ENCODE measurements at regions not wholly inside any gene's neighbourhood (a gene's known extent, or its start where the extent isn't known, plus 50 kb on each side); places are given as distances from the start of the nearest gene placed in this dataset.

DNA sequence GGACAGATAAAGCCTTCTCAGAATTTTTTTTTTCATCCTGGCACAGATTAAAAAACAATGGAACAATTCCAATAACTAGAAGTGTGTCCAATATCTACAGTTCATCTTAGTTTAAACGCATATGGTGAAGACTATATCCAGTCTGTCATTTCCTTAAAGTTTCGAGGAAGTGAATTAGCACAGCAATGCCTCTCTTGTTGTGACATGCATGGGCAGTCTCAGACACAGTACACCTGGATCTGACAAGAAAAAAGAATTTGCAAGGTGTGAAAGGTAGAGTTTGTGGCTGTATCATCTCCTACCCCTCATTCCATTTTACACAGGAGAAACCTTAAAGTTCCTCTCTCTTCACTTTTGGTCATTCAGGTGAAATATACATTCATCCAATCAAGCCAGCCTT lies 100.6 kb upstream of the ADAMTS19 start:
- Histone ChIP-seq H3K27me3 (ENCODE audit: low read depth) (no peaks in the 10 kb centered on the region), H3K36me3 (replicated peaks) (no peaks in the 10 kb centered on the region), H3K9me3 (no peaks in the 10 kb centered on the region), H3K4me3 (no peak overlapping the region), H3K4me1 (no peaks in the 10 kb centered on the region)
- DNase-seq (ENCODE audit: low spot score in 2 of 2): no peak
- in situ Hi-C loops (cut with MboI; ENCODE audit: low sequenced_read_pairs): no loop called here

DNA sequence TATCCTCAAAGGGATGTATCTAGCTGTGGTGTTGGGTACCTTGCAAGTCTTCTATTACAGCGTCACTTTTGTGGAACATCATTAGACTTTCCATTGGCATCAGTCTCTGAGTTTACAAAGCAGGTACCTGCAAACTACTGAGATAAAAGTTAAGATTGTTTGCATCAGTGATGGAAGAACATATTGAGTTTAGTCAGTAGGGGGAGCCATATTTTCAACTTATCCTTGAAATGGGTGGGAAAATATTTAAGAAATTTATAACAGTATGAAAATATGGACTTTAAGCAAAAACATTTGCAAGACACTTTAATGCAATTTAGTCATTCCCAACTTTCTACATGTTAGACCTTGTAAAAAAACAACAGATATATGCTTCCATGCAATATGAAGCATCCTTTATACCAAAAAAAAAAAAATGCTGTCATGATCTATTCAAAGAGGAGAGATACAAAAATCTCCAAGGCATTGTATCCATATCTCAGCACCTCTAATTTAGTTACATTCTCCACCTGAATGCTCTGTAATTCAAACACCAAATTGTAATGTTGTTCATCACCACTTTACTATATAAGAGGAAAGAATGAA lies 98.6 kb upstream of the ADAMTS19 start:
- Histone ChIP-seq H3K4me1 (no peaks in the 10 kb centered on the region), H3K4me3 (no peak overlapping the region), H3K36me3 (replicated peaks) (no peaks in the 10 kb centered on the region), H3K9me3 (no peaks in the 10 kb centered on the region), H3K27me3 (ENCODE audit: low read depth) (no peaks in the 10 kb centered on the region)
- peak in 1 of 2 experiments; percentile 8 for DNase-seq (ENCODE audit: low spot score in 2 of 2)
- in situ Hi-C loops (cut with MboI; ENCODE audit: low sequenced_read_pairs): no loop called here

DNA sequence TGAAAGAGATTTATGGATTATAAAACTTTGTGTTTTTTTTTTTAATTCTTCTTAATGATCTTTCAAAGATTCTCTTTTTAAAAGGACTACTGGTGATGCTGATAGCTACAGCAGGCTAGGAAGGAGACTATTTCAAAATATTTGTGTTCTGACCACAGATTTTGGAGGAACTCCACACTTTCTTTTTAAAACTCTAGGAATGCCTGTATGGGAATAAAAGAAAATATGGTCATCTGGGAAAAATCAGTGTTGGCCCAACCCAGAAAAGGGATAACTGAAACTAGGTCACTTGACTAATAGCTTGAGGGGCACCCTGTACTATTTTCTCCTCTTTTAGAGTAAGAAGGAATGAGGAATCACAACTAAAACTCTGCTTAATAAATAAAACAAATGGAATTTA lies 97.6 kb upstream of the ADAMTS19 start:
- Histone ChIP-seq H3K4me1 (no peaks in the 10 kb centered on the region), H3K9me3 (no peaks in the 10 kb centered on the region), H3K36me3 (replicated peaks) (no peaks in the 10 kb centered on the region), H3K27me3 (ENCODE audit: low read depth) (no peaks in the 10 kb centered on the region), H3K4me3 (no peak overlapping the region)
- no peak for DNase-seq (ENCODE audit: low spot score in 2 of 2)
- in situ Hi-C loops (cut with MboI; ENCODE audit: low sequenced_read_pairs): no loop called here

DNA sequence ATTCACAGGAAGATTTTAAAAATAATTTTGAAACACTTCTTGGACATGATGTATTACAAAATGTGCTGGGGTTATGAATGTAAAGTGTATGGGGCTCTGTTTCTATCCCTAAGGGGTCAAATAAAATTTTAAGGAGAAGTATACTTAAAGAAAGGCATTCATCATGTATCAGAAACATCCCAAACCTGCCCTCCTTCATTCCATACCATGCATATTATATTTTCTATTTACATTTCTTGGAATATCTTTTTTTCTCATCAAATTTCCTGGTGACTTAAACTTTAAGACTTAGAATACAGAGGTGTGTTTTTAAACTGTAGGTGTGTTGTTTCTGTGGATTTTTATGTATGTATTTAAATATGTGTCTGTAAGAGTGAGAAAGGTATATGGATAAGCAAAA lies 96.1 kb upstream of the ADAMTS19 start:
- no peak for DNase-seq (ENCODE audit: low spot score in 2 of 2)
- no peaks in the 10 kb centered on the region for H3K27me3 ChIP-seq (ENCODE audit: low read depth)
- in situ Hi-C loops (cut with MboI; ENCODE audit: low sequenced_read_pairs): no loop called here
- no peaks in the 10 kb centered on the region for H3K9me3 ChIP-seq
- no peak overlapping the region for H3K4me3 ChIP-seq
- no peaks in the 10 kb centered on the region for H3K4me1 ChIP-seq
- no peaks in the 10 kb centered on the region for H3K36me3 ChIP-seq (replicated peaks)

DNA sequence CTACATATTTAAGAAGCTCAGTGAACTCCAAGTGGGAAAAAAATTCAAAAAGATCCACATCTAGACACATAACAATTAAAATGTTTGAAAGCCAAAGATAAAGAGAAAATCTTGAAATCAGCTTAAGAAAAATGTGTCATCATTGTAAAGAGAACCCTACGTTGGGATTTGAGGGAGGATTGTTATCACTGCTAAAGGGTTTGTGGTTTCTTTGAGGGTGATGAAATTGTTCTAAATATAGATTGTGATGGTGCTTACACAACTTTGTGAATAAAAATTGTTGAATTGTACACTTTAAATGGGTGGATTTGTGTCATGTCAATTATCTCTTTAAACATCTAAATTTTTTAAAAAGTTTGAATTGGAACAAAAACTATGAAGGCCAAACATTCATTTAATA lies 92.2 kb upstream of the ADAMTS19 start:
- no peak for DNase-seq (ENCODE audit: low spot score in 2 of 2)
- Histone ChIP-seq H3K4me1 (no peaks in the 10 kb centered on the region), H3K27me3 (ENCODE audit: low read depth) (no peaks in the 10 kb centered on the region), H3K4me3 (no peak overlapping the region), H3K36me3 (replicated peaks) (no peaks in the 10 kb centered on the region), H3K9me3 (no peaks in the 10 kb centered on the region)
- in situ Hi-C loops (cut with MboI; ENCODE audit: low sequenced_read_pairs): no loop called here

DNA sequence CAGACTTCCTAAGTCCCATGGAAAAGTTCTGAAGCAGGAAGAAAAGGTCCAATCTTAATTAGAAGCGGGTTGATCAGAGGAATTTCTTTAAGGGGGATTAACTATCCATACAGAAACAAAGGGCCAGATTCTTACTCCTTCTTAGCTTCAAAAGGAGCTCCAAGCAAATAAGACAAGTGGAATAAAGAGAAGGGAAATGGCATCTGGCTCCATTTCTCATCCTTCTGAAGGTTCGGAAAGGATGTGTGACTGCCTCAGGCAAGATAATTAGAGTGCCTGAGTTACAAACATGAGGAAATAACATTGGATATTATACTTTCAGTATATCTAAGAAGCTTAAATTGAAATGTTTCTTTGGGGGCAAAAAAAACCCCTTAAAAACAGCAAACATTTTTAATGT lies 88.1 kb upstream of the ADAMTS19 start:
- no peaks in the 10 kb centered on the region for H3K9me3 ChIP-seq
- in situ Hi-C loops (cut with MboI; ENCODE audit: low sequenced_read_pairs): no loop called here
- no peaks in the 10 kb centered on the region for H3K4me1 ChIP-seq
- no peak for DNase-seq (ENCODE audit: low spot score in 2 of 2)
- H3K36me3 ChIP-seq (replicated peaks): no peaks in the 10 kb centered on the region
- no peaks in the 10 kb centered on the region for H3K27me3 ChIP-seq (ENCODE audit: low read depth)
- H3K4me3 ChIP-seq: no peak overlapping the region

DNA sequence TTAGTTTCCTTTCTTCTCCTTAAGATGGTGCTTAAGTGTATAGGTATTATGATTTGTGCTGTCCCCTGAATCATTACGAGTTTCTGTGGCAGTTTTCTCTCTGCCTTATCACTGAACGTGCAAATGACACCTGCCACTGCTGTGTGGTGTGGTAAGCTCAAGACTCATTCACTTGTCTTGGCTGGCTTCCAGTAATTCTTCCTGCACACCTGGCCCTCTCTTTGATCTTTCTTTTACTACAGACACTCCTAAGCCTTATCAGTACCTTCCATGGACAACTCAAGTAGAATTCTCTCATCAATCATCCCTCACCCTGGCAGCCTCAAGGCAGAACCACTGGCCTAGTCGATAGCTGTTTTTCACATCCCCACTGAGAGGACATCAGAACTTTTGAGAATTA lies 82.6 kb upstream of the ADAMTS19 start:
- no peak for DNase-seq (ENCODE audit: low spot score in 2 of 2)
- Histone ChIP-seq H3K36me3 (replicated peaks) (no peaks in the 10 kb centered on the region), H3K9me3 (no peaks in the 10 kb centered on the region), H3K27me3 (ENCODE audit: low read depth) (no peaks in the 10 kb centered on the region), H3K4me3 (no peak overlapping the region), H3K4me1 (no peaks in the 10 kb centered on the region)
- in situ Hi-C loops (cut with MboI; ENCODE audit: low sequenced_read_pairs): no loop called here

DNA sequence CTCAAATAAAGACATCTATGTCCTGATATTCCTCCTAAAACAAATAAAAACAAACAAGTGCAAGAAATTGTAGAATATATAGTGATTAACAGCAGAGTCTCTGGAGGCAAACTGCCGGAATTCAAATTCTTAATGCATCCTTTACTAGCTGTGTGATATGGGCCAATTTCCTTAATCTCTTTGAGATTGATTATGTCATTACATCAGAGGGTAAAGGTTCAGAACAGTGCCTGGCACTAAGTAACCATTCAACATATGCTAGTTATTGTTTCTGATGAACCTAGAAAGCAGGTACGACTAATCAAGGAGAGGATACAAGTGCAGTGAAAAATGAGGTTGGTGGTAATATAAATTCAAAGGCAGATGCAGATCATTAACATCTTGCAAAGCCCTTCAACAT lies 81.1 kb upstream of the ADAMTS19 start:
- H3K9me3 ChIP-seq: no peaks in the 10 kb centered on the region
- in situ Hi-C loops (cut with MboI; ENCODE audit: low sequenced_read_pairs): no loop called here
- no peak overlapping the region for H3K4me3 ChIP-seq
- DNase-seq (ENCODE audit: low spot score in 2 of 2): no peak
- no peaks in the 10 kb centered on the region for H3K27me3 ChIP-seq (ENCODE audit: low read depth)
- no peaks in the 10 kb centered on the region for H3K4me1 ChIP-seq
- H3K36me3 ChIP-seq (replicated peaks): no peaks in the 10 kb centered on the region

DNA sequence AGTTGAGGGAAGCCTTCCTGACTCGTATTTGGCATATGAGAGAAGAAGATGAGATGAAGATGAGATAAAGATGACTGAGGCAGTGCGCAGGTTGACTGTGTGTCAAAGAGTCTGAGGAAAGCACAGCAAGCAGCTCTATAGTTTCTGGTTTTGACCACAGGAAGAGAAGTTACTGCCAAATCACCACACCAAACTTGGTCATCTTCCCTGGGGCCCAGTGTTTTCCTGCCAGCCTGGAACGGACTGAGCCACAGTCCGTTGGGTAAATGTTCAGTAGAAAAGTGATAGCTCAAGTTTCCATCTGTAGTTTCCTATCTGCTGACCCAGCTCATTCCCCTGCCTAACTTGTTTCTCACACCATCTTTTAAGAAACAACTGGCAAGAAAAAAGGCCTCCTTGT lies 80.7 kb upstream of the ADAMTS19 start:
- no peaks in the 10 kb centered on the region for H3K4me1 ChIP-seq
- no peak overlapping the region for H3K4me3 ChIP-seq

DNA sequence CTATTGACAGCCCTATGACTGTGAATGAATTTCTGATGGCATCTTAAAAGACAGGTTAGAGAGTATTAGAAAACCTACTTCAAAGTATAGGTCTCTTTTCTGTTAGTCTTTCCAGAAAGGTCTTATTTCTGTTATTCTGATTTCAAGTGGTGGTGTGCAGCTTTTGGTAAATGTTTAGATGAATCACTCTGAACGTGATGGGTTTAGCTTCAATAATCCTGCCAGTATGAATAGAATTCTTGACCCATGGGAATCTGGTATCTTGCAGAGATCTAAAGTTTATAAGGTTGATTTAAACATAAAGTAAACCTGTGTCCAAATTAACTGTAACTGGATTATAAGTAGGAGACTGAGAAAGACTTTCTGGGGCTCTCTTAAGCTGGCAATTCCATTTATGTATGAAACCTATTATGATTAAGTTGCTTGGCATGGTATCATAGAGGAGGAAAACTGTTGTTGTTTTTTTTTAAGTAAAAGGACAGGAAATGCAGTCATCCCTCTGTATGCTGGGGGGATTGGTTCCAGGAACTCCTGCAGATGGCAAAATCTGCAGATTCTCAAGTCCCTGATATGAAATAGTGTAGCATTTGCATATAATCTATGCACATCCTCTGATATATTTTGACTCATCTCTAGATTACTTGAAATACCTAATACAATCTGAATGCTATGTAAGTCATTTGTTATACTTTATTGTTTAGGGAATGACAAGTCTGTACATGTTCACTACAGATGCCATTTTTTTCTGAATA lies 77.0 kb upstream of the ADAMTS19 start:
- in situ Hi-C loops (cut with MboI; ENCODE audit: low sequenced_read_pairs): no loop called here
- DNase-seq (ENCODE audit: low spot score in 2 of 2): no peak
- H3K27me3 ChIP-seq (ENCODE audit: low read depth): no peaks in the 10 kb centered on the region

More for the DNA sequence above, 80.7 kb upstream of the ADAMTS19 start:
- Histone ChIP-seq H3K27me3 (ENCODE audit: low read depth) (no peaks in the 10 kb centered on the region), H3K36me3 (replicated peaks) (no peaks in the 10 kb centered on the region), H3K9me3 (no peaks in the 10 kb centered on the region)
- in situ Hi-C loops (cut with MboI; ENCODE audit: low sequenced_read_pairs): no loop called here
- no peak for DNase-seq (ENCODE audit: low spot score in 2 of 2)

DNA sequence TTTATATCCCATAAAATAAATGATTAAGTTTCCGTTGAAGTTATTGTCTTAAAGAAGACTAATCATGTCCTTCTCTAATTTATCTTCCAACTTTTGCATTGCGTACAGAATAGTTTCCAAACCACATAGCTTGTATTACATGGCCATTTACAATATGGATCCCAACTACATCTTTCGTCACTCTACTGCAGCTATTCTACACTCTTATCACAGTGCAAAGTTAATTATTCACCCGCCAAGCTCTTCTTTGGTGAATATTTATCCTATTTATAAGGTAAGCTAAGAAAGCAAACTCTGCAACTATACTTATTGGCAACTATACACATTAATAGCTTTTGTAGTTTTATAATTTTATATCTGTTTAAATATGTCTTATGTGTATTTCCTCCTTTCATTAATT lies 75.9 kb upstream of the ADAMTS19 start:
- Histone ChIP-seq H3K36me3 (replicated peaks) (no peaks in the 10 kb centered on the region), H3K4me1 (no peaks in the 10 kb centered on the region), H3K9me3 (no peaks in the 10 kb centered on the region), H3K4me3 (no peak overlapping the region), H3K27me3 (ENCODE audit: low read depth) (no peaks in the 10 kb centered on the region)
- no peak for DNase-seq (ENCODE audit: low spot score in 2 of 2)
- in situ Hi-C loops (cut with MboI; ENCODE audit: low sequenced_read_pairs): no loop called here

More for the DNA sequence above, 77.0 kb upstream of the ADAMTS19 start:
- Histone ChIP-seq H3K9me3 (no peaks in the 10 kb centered on the region), H3K4me1 (no peaks in the 10 kb centered on the region), H3K36me3 (replicated peaks) (no peaks in the 10 kb centered on the region), H3K4me3 (no peak overlapping the region)

DNA sequence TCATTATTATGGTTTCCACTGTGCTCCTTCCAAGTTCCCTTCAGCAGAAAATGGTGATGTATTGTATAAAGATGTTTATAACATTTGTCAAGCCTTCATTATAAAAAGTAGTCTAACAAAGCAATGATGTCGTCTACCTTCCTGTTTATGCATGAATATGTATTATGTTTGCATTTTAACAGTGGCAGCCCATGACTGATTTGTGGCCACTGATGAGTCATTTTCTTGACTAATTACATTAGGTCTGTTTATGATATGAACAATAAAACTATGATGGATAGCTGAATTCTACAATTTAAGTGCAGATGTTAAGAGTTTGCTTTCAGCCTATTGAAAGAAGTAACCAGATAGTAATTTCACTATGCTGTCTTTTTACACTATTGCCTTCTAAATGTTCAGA lies 75.4 kb upstream of the ADAMTS19 start:
- in situ Hi-C loops (cut with MboI; ENCODE audit: low sequenced_read_pairs): no loop called here
- H3K36me3 ChIP-seq (replicated peaks): no peaks in the 10 kb centered on the region

DNA sequence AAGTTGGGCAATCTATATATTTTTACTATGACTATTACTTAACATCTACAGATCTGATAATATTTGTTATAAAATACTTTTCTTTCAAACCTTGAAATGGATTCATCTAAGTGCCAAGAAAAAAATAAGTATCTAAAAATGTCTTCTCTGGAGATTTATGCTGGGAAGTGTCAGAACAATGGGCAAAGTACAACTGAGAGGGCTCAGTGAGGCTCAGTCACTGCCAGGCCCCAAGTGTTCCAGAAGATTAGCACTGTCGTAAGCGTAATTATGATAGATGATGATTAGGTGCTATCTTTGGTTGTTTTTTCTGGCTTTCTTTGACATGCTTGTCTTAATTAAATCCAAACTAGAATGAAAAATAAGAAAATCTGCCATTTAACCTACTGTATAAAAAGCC lies 72.2 kb upstream of the ADAMTS19 start:
- no peaks in the 10 kb centered on the region for H3K9me3 ChIP-seq
- no peak for DNase-seq (ENCODE audit: low spot score in 2 of 2)
- in situ Hi-C loops (cut with MboI; ENCODE audit: low sequenced_read_pairs): no loop called here
- no peaks in the 10 kb centered on the region for H3K4me1 ChIP-seq
- H3K4me3 ChIP-seq: no peak overlapping the region
- no peaks in the 10 kb centered on the region for H3K36me3 ChIP-seq (replicated peaks)
- no peaks in the 10 kb centered on the region; the same call in 1 of the 2 replicates for H3K27me3 ChIP-seq (ENCODE audit: low read depth)

More for the DNA sequence above, 75.4 kb upstream of the ADAMTS19 start:
- Histone ChIP-seq H3K4me3 (no peak overlapping the region), H3K4me1 (no peaks in the 10 kb centered on the region), H3K9me3 (no peaks in the 10 kb centered on the region), H3K27me3 (ENCODE audit: low read depth) (no peaks in the 10 kb centered on the region)
- no peak for DNase-seq (ENCODE audit: low spot score in 2 of 2)

DNA sequence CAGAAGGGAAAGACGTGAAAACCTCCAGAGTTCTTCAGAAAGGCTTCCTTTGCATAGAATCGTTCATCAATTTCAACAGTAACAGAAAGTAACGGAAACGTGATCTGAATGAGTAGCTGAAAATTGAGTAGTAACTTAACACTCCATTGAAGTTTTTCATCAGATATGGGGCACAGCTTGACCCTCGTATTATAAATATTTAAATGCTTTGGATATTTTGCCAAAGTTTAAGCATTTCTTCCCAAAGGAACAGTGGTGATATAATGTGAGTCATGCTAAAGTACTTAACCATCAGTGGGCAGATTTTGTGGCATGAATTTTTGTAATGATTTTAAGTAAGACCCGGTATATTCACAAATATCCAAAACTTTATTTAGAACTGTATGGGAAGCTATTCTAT lies 67.4 kb upstream of the ADAMTS19 start:
- H3K9me3 ChIP-seq: no peaks in the 10 kb centered on the region
- DNase-seq (ENCODE audit: low spot score in 2 of 2): no peak
- no peaks in the 10 kb centered on the region for H3K36me3 ChIP-seq (replicated peaks)
- H3K27me3 ChIP-seq (ENCODE audit: low read depth): no peaks in the 10 kb centered on the region; the same call in 1 of the 2 replicates
- H3K4me1 ChIP-seq: no peaks in the 10 kb centered on the region
- H3K4me3 ChIP-seq: no peak overlapping the region
- in situ Hi-C loops (cut with MboI; ENCODE audit: low sequenced_read_pairs): no loop called here
